ENCODE measurements at regions not wholly inside any gene's neighbourhood (a gene's known extent, or its start where the extent isn't known, plus 50 kb on each side); places are given as distances from the start of the nearest gene placed in this dataset.

DNA sequence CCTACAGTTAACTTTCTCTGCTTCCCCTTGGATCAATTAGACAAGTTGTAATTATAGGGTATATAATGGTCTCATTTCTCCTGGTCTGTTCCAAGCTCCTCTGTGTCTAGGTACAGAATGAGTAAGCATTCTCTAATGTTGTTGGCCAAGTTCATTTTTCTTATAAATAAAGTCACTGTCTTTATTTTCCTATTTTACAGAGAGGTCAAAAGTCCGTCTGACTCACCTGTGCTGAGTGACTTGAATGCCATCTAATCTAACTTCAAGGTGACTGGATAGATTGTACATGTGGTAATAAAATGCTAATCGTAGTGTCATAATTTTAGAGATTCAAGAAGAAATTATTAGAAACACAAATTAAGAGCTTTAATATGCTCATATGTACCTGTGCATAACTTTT lies 500.2 kb downstream of the PDCD6IP start (continued):
- TF ChIP-seq, protein P1, sequence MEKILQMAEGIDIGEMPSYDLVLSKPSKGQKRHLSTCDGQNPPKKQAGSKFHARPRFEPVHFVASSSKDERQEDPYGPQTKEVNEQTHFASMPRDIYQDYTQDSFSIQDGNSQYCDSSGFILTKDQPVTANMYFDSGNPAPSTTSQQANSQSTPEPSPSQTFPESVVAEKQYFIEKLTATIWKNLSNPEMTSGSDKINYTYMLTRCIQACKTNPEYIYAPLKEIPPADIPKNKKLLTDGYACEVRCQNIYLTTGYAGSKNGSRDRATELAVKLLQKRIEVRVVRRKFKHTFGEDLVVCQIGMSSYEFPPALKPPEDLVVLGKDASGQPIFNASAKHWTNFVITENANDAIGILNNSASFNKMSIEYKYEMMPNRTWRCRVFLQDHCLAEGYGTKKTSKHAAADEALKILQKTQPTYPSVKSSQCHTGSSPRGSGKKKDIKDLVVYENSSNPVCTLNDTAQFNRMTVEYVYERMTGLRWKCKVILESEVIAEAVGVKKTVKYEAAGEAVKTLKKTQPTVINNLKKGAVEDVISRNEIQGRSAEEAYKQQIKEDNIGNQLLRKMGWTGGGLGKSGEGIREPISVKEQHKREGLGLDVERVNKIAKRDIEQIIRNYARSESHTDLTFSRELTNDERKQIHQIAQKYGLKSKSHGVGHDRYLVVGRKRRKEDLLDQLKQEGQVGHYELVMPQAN (conservative IDR thresholded peaks at IDR 0.05) = no peak
- TF ChIP-seq, protein P2, sequence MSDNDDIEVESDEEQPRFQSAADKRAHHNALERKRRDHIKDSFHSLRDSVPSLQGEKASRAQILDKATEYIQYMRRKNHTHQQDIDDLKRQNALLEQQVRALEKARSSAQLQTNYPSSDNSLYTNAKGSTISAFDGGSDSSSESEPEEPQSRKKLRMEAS (IDR thresholded peaks at IDR 0.05; ENCODE audit: low read depth, low read length) = no peak
- TF ChIP-seq POLR2A (IDR thresholded peaks at IDR 0.05; ENCODE audit: low read depth, low read length) (no peak), POLR2AphosphoS5 (IDR thresholded peaks at IDR 0.05; ENCODE audit: low read length) (no peak)

DNA sequence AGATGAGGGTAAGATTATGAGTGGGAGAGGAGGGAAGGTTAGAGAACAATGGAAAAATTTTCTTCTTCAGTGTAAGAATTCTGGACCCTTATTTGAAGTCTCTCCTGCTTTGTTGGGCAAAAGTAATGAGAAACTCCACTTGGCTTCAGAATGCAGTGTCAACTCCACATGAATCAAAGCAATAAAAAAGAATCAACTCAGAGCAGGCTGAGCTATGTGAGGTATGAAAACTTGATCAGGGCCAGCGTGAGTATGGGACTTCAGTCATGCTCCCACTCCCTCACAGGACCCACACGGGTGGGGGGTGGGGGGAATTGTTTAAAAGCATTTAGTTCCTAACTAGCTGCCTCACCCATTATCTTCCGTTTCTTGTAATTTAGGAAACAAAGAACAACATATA lies 502.2 kb downstream of the PDCD6IP start:
- Histone ChIP-seq H3K4me3 (no peak overlapping the region), H4K20me1 (ENCODE audit: control insufficient read depth, insufficient read depth) (no peaks in the 10 kb centered on the region), H3K4me1 (ENCODE audit: control insufficient read depth, insufficient read depth, low read length) (no peaks in the 10 kb centered on the region), H3K27me3 (replicated peaks in 1 of 2; ENCODE audit: control insufficient read depth in 2 of 2, insufficient read depth in 2 of 2, low read length in 1 of 2) (no peaks in the 10 kb centered on the region), H3K79me2 (ENCODE audit: control insufficient read depth, insufficient read depth, low read length) (no peaks in the 10 kb centered on the region), H3K9ac (ENCODE audit: control insufficient read depth, insufficient read depth, low read length) (no peak overlapping the region), H3K9me3 (replicated peaks; ENCODE audit: control insufficient read depth, insufficient read depth, low read length) (no peaks in the 10 kb centered on the region), H2AFZ (ENCODE audit: control insufficient read depth, low read depth, low read length) (no peak overlapping the region), H3K27ac (ENCODE audit: control insufficient read depth, insufficient read depth) (no peak overlapping the region), H3K4me2 (ENCODE audit: control insufficient read depth, insufficient read depth) (no peak overlapping the region), H3K36me3 (ENCODE audit: control insufficient read depth in 2 of 2, insufficient read depth in 2 of 2, low read length in 1 of 2) (no peaks in the 10 kb centered on the region)
- DNase-seq (ENCODE audit: low read depth, low spot score) (no peak), ATAC-seq (no peak), FAIRE-seq (no peak)
- no peak for TF ChIP-seq PML (IDR thresholded peaks at IDR 0.05; ENCODE audit: low read length)
- TF ChIP-seq ZNF207 (IDR thresholded peaks at IDR 0.05; ENCODE audit: borderline replicate concordance) = no peak
- TF ChIP-seq, protein P3, sequence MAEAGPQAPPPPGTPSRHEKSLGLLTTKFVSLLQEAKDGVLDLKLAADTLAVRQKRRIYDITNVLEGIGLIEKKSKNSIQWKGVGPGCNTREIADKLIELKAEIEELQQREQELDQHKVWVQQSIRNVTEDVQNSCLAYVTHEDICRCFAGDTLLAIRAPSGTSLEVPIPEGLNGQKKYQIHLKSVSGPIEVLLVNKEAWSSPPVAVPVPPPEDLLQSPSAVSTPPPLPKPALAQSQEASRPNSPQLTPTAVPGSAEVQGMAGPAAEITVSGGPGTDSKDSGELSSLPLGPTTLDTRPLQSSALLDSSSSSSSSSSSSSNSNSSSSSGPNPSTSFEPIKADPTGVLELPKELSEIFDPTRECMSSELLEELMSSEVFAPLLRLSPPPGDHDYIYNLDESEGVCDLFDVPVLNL (IDR thresholded peaks at IDR 0.05; ENCODE audit: low read depth, low read length) = no peak
- TF ChIP-seq MXI1 (IDR thresholded peaks at IDR 0.05; ENCODE audit: low read depth, low read length) = no peak
- TF ChIP-seq SIX5 (IDR thresholded peaks at IDR 0.05; ENCODE audit: low read depth, low read length, severe bottlenecking) = no peak
- no peak for TF ChIP-seq BACH1 (IDR thresholded peaks at IDR 0.05; ENCODE audit: borderline replicate concordance)
- TF ChIP-seq NFIC (IDR thresholded peaks at IDR 0.05; ENCODE audit: low read depth, low read length) = no peak
- TF ChIP-seq KLF5 (IDR thresholded peaks at IDR 0.05; ENCODE audit: partially characterized antibody) = no peak
- POLR2A ChIA-PET = no interaction called here
- SMC1A ChIA-PET (ENCODE audit: uncharacterized antibody, unreplicated experiment) = interaction anchor here (0.9 kb wide), 1 partner anchor 40 kb away, joined by 3 read pairs; no protein-coding TSS in a partner anchor
- whole genome bisulfite sequencing (ENCODE audit: insufficient coverage, insufficient replicate concordance, low lambda C conversion rate, missing lambda C conversion rate) = 40% methylated on average over 3 of the region's 3 CpGs
- in situ Hi-C loops (cut with MboI) = no loop called here
- CTCF ChIA-PET = interaction anchor here (0.7 kb wide), 1 partner anchor 40 kb away, joined by 3 read pairs; no protein-coding TSS in a partner anchor
- intact Hi-C loops (cut with micrococcal nuclease; ENCODE audit: unreplicated experiment) = no loop called here
- BruUV-seq (replicated peaks) = no TSS peak
- RAD21 ChIA-PET (ENCODE audit: unreplicated experiment) = no interaction called here
